GM20000 (cell line): ENCODE measurements at regions not wholly inside any gene's neighbourhood (a gene's known extent, or its start where the extent isn't known, plus 50 kb on each side); places are given as distances from the start of the nearest gene placed in this dataset.

Experiments used
- DNase-seq: peaks from one replicate; pipeline ENCODE4 v3.0.0; 2012; ENCODE audit warnings: low spot score
- TF ChIP-seq, protein P1 (sequence below): IDR thresholded peaks from 2 replicates; pipeline ENCODE4 v1.5.1; 2012; ENCODE audit warnings: mild to moderate bottlenecking, control low read depth; ENCODE audit errors: extremely low read depth, missing control alignments

DNA sequence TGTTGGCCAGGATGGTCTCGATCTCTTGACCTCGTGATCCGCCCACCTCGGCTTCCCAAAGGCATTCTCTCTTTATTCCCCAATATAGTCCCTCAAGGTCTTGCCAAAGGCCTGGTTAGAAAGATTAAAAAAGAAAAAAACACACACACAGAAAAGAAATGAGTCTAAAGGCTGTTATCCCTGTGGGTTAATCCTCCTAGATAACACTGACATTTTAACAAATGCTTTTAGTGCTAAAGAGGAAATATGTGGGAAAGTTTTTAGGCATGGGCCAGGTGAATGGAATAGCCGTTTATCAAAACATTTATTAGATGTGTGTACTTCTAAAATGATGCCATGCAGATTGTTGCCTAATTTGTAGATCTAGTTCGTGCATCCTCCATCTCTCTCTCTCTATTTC is 261.6 kb upstream of the FN1 start:
- no peak for DNase-seq
- TF ChIP-seq, protein P1, sequence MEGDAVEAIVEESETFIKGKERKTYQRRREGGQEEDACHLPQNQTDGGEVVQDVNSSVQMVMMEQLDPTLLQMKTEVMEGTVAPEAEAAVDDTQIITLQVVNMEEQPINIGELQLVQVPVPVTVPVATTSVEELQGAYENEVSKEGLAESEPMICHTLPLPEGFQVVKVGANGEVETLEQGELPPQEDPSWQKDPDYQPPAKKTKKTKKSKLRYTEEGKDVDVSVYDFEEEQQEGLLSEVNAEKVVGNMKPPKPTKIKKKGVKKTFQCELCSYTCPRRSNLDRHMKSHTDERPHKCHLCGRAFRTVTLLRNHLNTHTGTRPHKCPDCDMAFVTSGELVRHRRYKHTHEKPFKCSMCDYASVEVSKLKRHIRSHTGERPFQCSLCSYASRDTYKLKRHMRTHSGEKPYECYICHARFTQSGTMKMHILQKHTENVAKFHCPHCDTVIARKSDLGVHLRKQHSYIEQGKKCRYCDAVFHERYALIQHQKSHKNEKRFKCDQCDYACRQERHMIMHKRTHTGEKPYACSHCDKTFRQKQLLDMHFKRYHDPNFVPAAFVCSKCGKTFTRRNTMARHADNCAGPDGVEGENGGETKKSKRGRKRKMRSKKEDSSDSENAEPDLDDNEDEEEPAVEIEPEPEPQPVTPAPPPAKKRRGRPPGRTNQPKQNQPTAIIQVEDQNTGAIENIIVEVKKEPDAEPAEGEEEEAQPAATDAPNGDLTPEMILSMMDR, result no peak

DNA sequence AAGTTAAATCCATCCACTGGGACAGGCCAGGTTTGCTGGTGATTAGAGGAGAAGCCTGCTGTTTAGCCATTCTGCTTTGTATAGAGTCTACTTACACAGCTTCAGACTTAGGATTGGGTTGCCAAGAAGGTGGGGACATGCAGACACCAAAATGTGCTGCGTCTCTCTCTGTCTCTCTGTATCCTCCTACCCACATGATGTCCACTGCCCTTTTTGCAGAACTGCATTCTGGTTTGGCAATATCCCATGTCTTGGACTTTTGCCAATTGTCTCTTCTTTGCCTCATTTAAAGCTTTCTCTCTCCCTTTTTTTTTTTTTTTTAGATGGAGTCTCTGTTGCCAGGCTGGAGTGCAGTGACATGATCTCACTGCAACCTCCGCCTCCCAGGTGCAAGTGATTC is 261.1 kb upstream of the FN1 start:
- DNase-seq, result no peak
- TF ChIP-seq, protein P1, result no peak

DNA sequence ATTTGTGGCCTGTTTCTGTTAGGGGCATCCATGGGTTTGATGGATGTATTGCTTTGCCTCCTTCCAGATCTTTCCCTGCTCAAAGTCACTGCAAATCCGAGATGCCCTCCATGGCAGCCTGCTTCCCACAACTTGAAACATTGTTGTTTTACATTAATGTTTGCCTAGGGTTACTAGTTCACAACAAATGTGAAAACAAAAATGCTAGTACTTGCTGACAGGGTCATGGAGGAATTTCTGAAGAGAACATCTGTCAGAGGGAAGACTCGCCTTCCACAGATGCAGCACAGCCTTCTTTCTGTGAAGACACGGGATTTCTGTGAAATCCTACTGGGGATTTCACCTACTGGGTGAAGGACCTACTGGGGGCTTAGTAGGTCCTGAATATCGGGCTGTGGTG is 260.0 kb upstream of the FN1 start:
- no peak for DNase-seq
- TF ChIP-seq, protein P1, result no peak

DNA sequence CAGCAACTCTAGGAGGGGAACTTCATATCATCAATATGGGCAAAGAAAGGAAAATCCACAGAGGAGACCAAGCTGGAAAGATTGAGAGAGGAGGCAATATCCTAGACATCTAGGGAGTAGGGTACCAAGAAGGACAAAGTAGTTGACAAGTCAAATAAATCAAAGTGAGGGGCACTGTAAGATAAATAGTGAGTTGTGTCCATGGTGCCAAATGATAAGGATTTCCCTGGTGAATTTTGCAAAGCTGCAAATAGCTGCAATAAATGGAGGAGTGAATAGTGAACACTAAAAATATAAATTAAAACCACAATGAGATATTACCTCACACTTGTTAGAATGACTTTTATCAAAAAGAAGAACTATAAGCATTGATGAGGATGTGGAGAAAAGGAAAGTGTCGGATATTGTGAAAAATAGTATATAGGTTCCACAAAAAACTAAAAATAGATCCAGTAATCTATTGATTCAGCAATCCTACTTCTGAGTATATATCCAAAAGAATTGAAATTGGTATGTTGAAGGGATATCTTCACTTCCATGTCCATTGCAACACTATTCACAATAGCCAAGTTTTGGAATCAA is 258.2 kb upstream of the FN1 start:
- no peak for DNase-seq
- TF ChIP-seq, protein P1, result no peak

DNA sequence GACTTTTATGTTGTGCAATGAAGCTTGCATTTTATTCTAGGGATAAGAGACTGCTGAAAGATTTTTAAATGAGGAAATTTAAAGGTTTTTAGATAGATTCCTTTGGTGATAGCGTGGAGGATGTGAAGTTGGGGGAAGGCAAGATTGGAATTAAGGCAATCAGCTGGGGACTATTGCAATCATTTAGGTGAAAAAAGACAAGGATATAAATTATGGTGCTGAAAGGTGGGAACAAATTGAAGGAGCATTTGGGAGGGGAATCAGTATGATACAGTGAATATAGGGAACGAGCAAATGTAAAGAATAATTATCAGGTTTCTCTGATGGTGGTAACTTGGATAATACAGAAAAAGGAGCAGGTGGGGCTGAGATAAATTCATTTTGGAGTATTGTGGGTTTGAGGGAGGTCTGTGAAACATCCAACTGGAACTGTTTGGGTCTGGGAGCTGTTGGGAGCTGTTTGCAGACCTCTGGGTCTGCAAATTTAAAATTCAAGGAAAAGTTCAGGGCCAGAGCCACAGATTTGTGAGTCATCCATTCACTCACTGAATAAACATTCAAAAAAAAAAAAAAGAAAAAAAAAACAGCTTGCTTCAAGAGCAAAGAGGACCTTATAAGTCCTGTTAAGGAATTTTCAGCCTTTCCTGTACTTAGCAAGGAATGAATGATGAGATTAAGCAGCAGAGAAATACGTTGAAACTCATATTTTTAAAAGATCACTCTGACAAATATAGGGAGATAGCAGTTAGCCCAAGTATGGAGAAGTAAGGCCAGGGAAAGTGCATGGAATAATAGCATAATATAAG is 257.5 kb upstream of the FN1 start:
- TF ChIP-seq, protein P1, result no peak

DNA sequence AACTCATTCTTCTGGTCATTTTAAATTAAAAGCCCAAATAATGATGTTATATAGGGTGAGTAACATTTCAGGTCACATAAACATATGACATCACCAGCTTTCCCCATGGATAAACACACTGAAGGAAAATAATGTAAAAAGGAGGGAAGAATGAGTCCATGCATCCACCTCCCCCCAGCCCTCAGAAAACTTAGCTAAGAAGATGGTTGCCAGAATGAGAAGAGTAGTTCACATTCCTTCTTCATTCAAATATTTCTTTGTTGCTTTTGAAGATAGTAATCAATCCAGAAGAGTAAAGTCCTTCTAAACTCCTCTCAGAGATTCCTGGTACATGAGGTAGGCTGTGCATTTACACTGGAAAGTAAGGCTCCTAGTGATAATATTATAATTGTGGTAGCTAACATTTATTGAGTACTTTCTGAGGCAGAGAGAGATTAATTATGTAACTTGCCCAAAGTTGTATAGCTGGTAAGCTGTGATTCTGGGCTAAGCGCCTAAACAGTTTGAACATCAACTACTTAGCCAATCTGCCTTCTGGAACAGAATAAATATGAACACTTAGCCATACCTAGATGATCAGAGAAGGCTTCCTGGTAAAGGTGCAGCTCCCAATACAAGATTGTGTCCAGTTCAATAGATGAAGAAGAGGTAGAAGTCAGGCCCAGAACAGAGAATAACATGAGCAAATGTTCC is 256.7 kb upstream of the FN1 start:
- TF ChIP-seq, protein P1, result no peak
- no peak for DNase-seq

More for the DNA sequence above, 257.5 kb upstream of the FN1 start:
- DNase-seq, result no peak

DNA sequence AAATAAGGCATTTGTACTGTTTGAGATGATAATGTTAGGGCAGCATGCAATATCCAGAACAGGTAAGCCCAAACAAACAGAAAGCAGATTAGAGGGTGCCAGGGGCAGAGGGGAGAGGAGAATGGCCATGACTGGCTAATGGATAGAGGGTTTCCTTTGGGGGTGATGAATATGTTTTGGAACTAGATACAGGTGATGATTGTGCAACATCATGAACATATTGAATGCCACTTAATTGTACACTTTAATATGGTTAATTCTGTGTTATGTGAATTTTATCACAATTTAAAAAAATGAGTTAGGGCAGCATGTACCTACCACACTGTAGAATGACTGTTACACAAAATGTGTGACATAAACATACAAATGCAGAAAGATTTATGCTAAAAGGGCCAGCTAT is 255.5 kb upstream of the FN1 start:
- DNase-seq, result no peak
- TF ChIP-seq, protein P1, result no peak
